CD4-positive, alpha-beta T cell (primary cell): ENCODE measurements at regions not wholly inside any gene's neighbourhood (a gene's known extent, or its start where the extent isn't known, plus 50 kb on each side); places are given as distances from the start of the nearest gene placed in this dataset.

ENCODE experiments used
- ATAC-seq: fragments of 200-7000 bp; cut with Tn5 transposase; one replicate; pipeline ENCODE4 v1.10.0; 2022; ENCODE audit warnings: mild to moderate bottlenecking; ENCODE audit not compliant: poor library complexity
- CTCF ChIA-PET: fragments of 350-600 bp; sonication (Branson Sonifier 250); formaldehyde crosslinking; loops from one replicate; lab custom pipeline; 2021; ENCODE audit warnings: antibody characterized with exemption, inconsistent platforms; lab: Charles Lee
- POLR2A ChIA-PET: fragments of 350-600 bp; sonication (Branson Sonifier 250); formaldehyde crosslinking; loops from one replicate; lab custom pipeline; 2021; ENCODE audit warnings: antibody characterized with exemption, inconsistent platforms; lab: Charles Lee
- DNase-seq, 14 experiments: peaks; one replicate each; pipeline ENCODE4 v3.0.0-alpha.2; 2013 to 2020; ENCODE audit warnings: mixed read lengths in 2 of 14
- H3K27ac ChIP-seq, 2 donors: one replicate each; pipeline versions ENCODE4 v1.5.1 to v1.7.0; 2013; ENCODE audit warnings: low read length in 2 of 2, low read depth in 1 of 2, mild to moderate bottlenecking in 1 of 2
- H3K27me3 ChIP-seq, 2 experiments: 1 replicate in 1 of 2; 2 replicates in 1 of 2; pipeline versions ENCODE4 v1.6.1 to v1.7.0; 2013; ENCODE audit warnings: low read length in 2 of 2, control low read depth in 1 of 2, mild to moderate bottlenecking in 1 of 2, moderate library complexity in 1 of 2; ENCODE audit not compliant: insufficient read depth in 2 of 2, control insufficient read depth in 1 of 2
- H3K36me3 ChIP-seq: one replicate; pipeline ENCODE4 v1.6.1; 2013; ENCODE audit warnings: low read length, control low read depth; ENCODE audit not compliant: insufficient read depth
- H3K4me1 ChIP-seq: one replicate; pipeline ENCODE4 v1.6.1; 2013; ENCODE audit warnings: low read length, control low read depth; ENCODE audit not compliant: insufficient read depth
- H3K4me3 ChIP-seq: one replicate; pipeline ENCODE4 v1.5.1; 2013; ENCODE audit warnings: mild to moderate bottlenecking, low read length, moderate library complexity
- H3K9me3 ChIP-seq, 2 experiments: 1 replicate in 1 of 2; 2 replicates in 1 of 2; pipeline versions ENCODE4 v1.6.1 to v1.7.0; 2013; ENCODE audit warnings: low read length in 2 of 2, mild to moderate bottlenecking in 2 of 2, control low read depth in 1 of 2, moderate library complexity in 1 of 2; ENCODE audit not compliant: control insufficient read depth in 1 of 2, insufficient read depth in 1 of 2
- H3K27ac Mint-ChIP-seq: one replicate; pipeline ENCODE4 v1.8.0; 2020; ENCODE audit warnings: mixed read lengths
- H3K27me3 Mint-ChIP-seq: one replicate; pipeline ENCODE4 v1.8.0; 2021; ENCODE audit warnings: mixed read lengths
- H3K36me3 Mint-ChIP-seq: one replicate; pipeline ENCODE4 v1.8.0; 2021; ENCODE audit warnings: low read depth, mixed read lengths
- H3K4me1 Mint-ChIP-seq: one replicate; pipeline ENCODE4 v1.8.0; 2021; ENCODE audit warnings: low read depth, mixed read lengths
- H3K4me3 Mint-ChIP-seq: one replicate; pipeline ENCODE4 v1.8.0; 2020; ENCODE audit warnings: mild to moderate bottlenecking, mixed read lengths
- H3K9me3 Mint-ChIP-seq: one replicate; pipeline ENCODE4 v1.8.0; 2020; ENCODE audit warnings: mixed read lengths
- CTCF ChIP-seq: fragments of 200-600 bp; IDR thresholded peaks from one replicate; pipeline ENCODE4 v1.8.0; 2022; ENCODE audit warnings: antibody characterized with exemption, mild to moderate bottlenecking
- intact Hi-C, 2 experiments: fragments of 100-400 bp; cut with DNase I in 1 of 2; cut with micrococcal nuclease in 1 of 2; formaldehyde crosslinking; loops; one replicate each; pipeline versions ENCODE4 v1.15.1 to v1.9.0; 2023 to 2025; cut with DNase I, micrococcal nuclease

- Mint-ChIP-seq H3K27me3 (no peaks in the 10 kb centered on the region), H3K27ac (no peak overlapping the region), H3K4me3 (no peak overlapping the region), H3K36me3 (no peaks in the 10 kb centered on the region), H3K4me1 (no peaks in the 10 kb centered on the region), H3K9me3 (peaks cover 2% of the 10 kb centered on the region)
- H3K9me3 ChIP-seq, result peaks cover 0 to 5% of the 10 kb centered on the region in 2 experiments
- H3K36me3 ChIP-seq, result no peaks in the 10 kb centered on the region
- ATAC-seq, result no peak
- TF ChIP-seq CTCF, result no peak
- ChIA-PET CTCF (no interaction called here), POLR2A (no interaction called here)
- intact Hi-C loops, result no loop called here
- no peaks in the 10 kb centered on the region for H3K27me3 ChIP-seq
- no peak overlapping the region for H3K27ac ChIP-seq
- H3K4me3 ChIP-seq, result no peak overlapping the region
- no peak for DNase-seq
- H3K4me1 ChIP-seq, result no peaks in the 10 kb centered on the region
These were observed 326.9 kb upstream of the DNAJC19 start for GRCh38 chr3:181316482-181316881.

- Mint-ChIP-seq H3K27ac (no peak overlapping the region), H3K4me1 (no peaks in the 10 kb centered on the region), H3K27me3 (no peaks in the 10 kb centered on the region), H3K36me3 (no peaks in the 10 kb centered on the region), H3K9me3 (peaks cover 4% of the 10 kb centered on the region), H3K4me3 (no peak overlapping the region)
- Histone ChIP-seq H3K36me3 (no peaks in the 10 kb centered on the region), H3K9me3 (peaks cover 0 to 11% of the 10 kb centered on the region in 2 experiments), H3K27ac (no peak overlapping the region), H3K27me3 (no peaks in the 10 kb centered on the region), H3K4me1 (no peaks in the 10 kb centered on the region), H3K4me3 (no peak overlapping the region)
- no peak for DNase-seq
- ChIA-PET CTCF (no interaction called here), POLR2A (no interaction called here)
- TF ChIP-seq CTCF, result no peak
- ATAC-seq, result no peak
- intact Hi-C loops, result no loop called here
These were observed 323.8 kb upstream of the DNAJC19 start for GRCh38 chr3:181313335-181313734.

- POLR2A ChIA-PET, result no interaction called here
- no peak overlapping the region for H3K4me3 Mint-ChIP-seq
- no peak for ATAC-seq
These were observed 321.6 kb upstream of the DNAJC19 start for GRCh38 chr3:181311186-181311585.

More at GRCh38 chr3:181311186-181311585, 321.6 kb upstream of the DNAJC19 start:
- no peak for TF ChIP-seq CTCF
- peaks cover 0 to 11% of the 10 kb centered on the region in 2 experiments for H3K9me3 ChIP-seq
- peaks cover 8% of the 10 kb centered on the region for H3K9me3 Mint-ChIP-seq
- no peak overlapping the region for H3K27ac Mint-ChIP-seq
- intact Hi-C loops, result no loop called here
- CTCF ChIA-PET, result no interaction called here
- no peak overlapping the region for H3K27ac ChIP-seq
- H3K4me1 Mint-ChIP-seq, result no peaks in the 10 kb centered on the region
- H3K27me3 ChIP-seq, result no peaks in the 10 kb centered on the region
- DNase-seq, result no peak
- H3K27me3 Mint-ChIP-seq, result peaks cover 5% of the 10 kb centered on the region
- H3K36me3 Mint-ChIP-seq, result no peaks in the 10 kb centered on the region
- no peaks in the 10 kb centered on the region for H3K4me1 ChIP-seq
- H3K4me3 ChIP-seq, result no peak overlapping the region
- H3K36me3 ChIP-seq, result no peaks in the 10 kb centered on the region
